Gastroesophageal sphincter (tissue), 3 donors: ENCODE measurements at regions not wholly inside any gene's neighbourhood (a gene's known extent, or its start where the extent isn't known, plus 50 kb on each side); places are given as distances from the start of the nearest gene placed in this dataset.

Experiments used
- CTCF ChIP-seq, 4 experiments: fragments of 200-600 bp in 2 of 4; fragments of 450-650 bp in 2 of 4; sonication (generic) in 1 of 4; IDR thresholded peaks; one replicate each; pipeline ENCODE4 v1.5.1; 2017 to 2019; ENCODE audit warnings: antibody characterized with exemption in 4 of 4, mild to moderate bottlenecking in 2 of 4, moderate library complexity in 2 of 4
- EP300 ChIP-seq: sonication (generic); formaldehyde crosslinking; IDR thresholded peaks from one replicate; pipeline ENCODE4 v1.6.1; 2017; ENCODE audit warnings: antibody characterized with exemption, mild to moderate bottlenecking
- POLR2A ChIP-seq, 2 donors: fragments of 450-650 bp; IDR thresholded peaks; one replicate each; pipeline ENCODE4 v1.6.1; 2017; ENCODE audit warnings: antibody characterized with exemption in 2 of 2, mild to moderate bottlenecking in 2 of 2, moderate library complexity in 1 of 2
- POLR2AphosphoS5 ChIP-seq: sonication (generic); formaldehyde crosslinking; IDR thresholded peaks from one replicate; pipeline ENCODE4 v1.6.1; 2017; ENCODE audit warnings: antibody characterized with exemption

DNA sequence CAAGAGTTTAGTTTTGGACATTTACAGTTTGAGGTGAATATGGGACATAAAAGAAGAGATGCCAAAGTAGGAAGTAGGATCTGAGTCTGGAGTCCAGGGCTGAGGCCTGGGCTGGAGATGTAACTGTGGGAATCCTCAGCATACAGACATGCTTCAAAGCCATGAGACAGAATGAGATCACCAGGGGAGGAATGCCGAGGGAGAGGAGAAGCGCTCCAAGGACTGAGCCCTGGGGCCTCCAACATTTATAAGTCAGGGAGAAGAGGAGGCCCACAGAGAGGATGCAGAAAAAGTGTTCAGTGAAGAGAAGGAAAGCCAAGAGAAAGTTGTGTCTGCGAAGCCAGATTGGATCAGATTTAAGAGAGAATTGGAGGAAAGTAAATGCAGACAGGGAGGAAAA lies 277.5 kb upstream of the MYOCD start:
- TF ChIP-seq CTCF (IDR thresholded peaks at IDR 0.05) (no peak), EP300 (no peak), POLR2AphosphoS5 (no peak), POLR2A (IDR thresholded peaks at IDR 0.05) (no peak)
